Breast epithelium (tissue), 4 donors: ENCODE measurements at regions not wholly inside any gene's neighbourhood (a gene's known extent, or its start where the extent isn't known, plus 50 kb on each side); places are given as distances from the start of the nearest gene placed in this dataset.
"Not testable (repeated sequence)": the region's sequence is repeated elsewhere in the genome, so short reads cannot be mapped to it uniquely, and the experiment has no call there.

Source experiments
- DNase-seq, 2 donors: peaks; one replicate each; pipeline ENCODE4 v3.0.0-alpha.2; 2019; ENCODE audit warnings: low spot score in 2 of 2
- H3K27ac ChIP-seq, 2 donors: fragments of 200-600 bp; sonication (generic) in 1 of 2; one replicate each; pipeline ENCODE4 v1.5.1; 2016 to 2019; ENCODE audit warnings: mild to moderate bottlenecking in 1 of 2
- H3K27me3 ChIP-seq, 2 donors: fragments of 200-600 bp; sonication (generic) in 1 of 2; one replicate each; pipeline versions ENCODE4 v1.5.1 to v1.6.0; 2017 to 2019; ENCODE audit warnings: control low read depth in 1 of 2, mild to moderate bottlenecking in 1 of 2
- H3K36me3 ChIP-seq: fragments of 200-600 bp; one replicate; pipeline ENCODE4 v1.5.1; 2019
- H3K4me1 ChIP-seq, 2 donors: fragments of 200-600 bp; sonication (generic); one replicate each; pipeline ENCODE4 v1.5.1; 2016 to 2019; ENCODE audit warnings: control low read depth in 1 of 2
- H3K4me3 ChIP-seq, 3 donors: fragments of 200-600 bp; sonication (generic); 1 replicate in 2 of 3; 2 replicates in 1 of 3; pipeline ENCODE4 v1.5.1; 2016 to 2019; ENCODE audit warnings: mild to moderate bottlenecking in 3 of 3, moderate library complexity in 2 of 3
- H3K9me3 ChIP-seq, 2 donors: fragments of 200-600 bp; sonication (generic) in 1 of 2; one replicate each; pipeline ENCODE4 v1.5.1; 2016 to 2019; ENCODE audit warnings: control low read depth in 1 of 2
- POLR2A ChIP-seq: fragments of 450-650 bp; IDR thresholded peaks from one replicate; pipeline ENCODE4 v1.6.1; 2016; ENCODE audit warnings: antibody characterized with exemption, mild to moderate bottlenecking, moderate library complexity
- POLR2AphosphoS5 ChIP-seq, 3 donors: sonication (generic); formaldehyde crosslinking; IDR thresholded peaks; one replicate each; pipeline ENCODE4 v1.6.1; 2017; ENCODE audit warnings: antibody characterized with exemption in 3 of 3
- intact Hi-C: fragments of 100-400 bp; cut with DNase I; formaldehyde crosslinking; loops from one replicate; pipeline ENCODE4 v1.15.1; 2023; ENCODE audit warnings: low total_unique reads
- TF ChIP-seq, protein P1 (sequence below), 3 donors: fragments of 450-650 bp; IDR thresholded peaks; one replicate each; pipeline ENCODE4 v1.5.1; 2016 to 2017; ENCODE audit warnings: antibody characterized with exemption in 3 of 3, mild to moderate bottlenecking in 3 of 3, moderate library complexity in 3 of 3

DNA sequence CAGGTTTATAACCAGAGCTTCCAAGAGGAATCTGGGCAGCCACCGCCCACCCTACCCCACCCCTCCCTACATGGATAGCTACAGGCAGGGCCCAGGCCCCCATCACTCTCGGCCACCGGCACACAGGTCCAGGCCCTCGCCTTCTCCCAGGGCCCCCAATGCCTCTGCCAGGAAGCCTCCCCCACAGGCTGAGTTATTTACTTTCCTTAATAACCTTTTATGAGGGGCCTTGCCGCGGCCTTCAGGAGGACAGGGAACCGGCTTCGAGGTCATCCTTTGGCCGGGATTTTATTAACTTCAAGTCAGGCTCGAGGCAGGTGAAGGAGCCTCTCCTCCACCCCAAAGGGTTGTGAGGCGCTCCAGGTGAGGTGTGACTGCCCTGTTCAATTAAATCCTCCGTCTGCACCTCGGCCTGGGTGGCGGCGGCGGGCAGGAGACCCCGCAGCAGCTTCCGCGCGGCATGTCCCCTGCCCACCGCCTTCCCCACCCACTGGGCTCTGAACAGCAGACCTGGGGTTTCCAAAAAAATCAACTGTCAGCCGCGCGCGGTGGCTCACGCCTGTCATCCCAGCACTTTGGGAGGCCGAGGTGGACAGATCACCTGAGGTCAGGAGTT is 106.5 kb downstream of the MICALL2 start:
- intact Hi-C loops, result loop anchor here (5.0 kb wide), 1 partner anchor 430 kb away; no protein-coding TSS in a partner anchor
- Histone ChIP-seq H3K4me1 (no peaks in the 10 kb centered on the region), H3K36me3 (no peaks in the 10 kb centered on the region), H3K9me3 (no peaks in the 10 kb centered on the region), H3K27ac (no peak overlapping the region), H3K27me3 (peaks cover 0 to 55% of the 10 kb centered on the region in 2 donors), H3K4me3 (no peak overlapping the region)
- TF ChIP-seq, protein P1, sequence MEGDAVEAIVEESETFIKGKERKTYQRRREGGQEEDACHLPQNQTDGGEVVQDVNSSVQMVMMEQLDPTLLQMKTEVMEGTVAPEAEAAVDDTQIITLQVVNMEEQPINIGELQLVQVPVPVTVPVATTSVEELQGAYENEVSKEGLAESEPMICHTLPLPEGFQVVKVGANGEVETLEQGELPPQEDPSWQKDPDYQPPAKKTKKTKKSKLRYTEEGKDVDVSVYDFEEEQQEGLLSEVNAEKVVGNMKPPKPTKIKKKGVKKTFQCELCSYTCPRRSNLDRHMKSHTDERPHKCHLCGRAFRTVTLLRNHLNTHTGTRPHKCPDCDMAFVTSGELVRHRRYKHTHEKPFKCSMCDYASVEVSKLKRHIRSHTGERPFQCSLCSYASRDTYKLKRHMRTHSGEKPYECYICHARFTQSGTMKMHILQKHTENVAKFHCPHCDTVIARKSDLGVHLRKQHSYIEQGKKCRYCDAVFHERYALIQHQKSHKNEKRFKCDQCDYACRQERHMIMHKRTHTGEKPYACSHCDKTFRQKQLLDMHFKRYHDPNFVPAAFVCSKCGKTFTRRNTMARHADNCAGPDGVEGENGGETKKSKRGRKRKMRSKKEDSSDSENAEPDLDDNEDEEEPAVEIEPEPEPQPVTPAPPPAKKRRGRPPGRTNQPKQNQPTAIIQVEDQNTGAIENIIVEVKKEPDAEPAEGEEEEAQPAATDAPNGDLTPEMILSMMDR (IDR thresholded peaks at IDR 0.05), result no peak
- TF ChIP-seq POLR2AphosphoS5 (IDR thresholded peaks at IDR 0.05) (no peak), POLR2A (no peak)
- no peak for DNase-seq

DNA sequence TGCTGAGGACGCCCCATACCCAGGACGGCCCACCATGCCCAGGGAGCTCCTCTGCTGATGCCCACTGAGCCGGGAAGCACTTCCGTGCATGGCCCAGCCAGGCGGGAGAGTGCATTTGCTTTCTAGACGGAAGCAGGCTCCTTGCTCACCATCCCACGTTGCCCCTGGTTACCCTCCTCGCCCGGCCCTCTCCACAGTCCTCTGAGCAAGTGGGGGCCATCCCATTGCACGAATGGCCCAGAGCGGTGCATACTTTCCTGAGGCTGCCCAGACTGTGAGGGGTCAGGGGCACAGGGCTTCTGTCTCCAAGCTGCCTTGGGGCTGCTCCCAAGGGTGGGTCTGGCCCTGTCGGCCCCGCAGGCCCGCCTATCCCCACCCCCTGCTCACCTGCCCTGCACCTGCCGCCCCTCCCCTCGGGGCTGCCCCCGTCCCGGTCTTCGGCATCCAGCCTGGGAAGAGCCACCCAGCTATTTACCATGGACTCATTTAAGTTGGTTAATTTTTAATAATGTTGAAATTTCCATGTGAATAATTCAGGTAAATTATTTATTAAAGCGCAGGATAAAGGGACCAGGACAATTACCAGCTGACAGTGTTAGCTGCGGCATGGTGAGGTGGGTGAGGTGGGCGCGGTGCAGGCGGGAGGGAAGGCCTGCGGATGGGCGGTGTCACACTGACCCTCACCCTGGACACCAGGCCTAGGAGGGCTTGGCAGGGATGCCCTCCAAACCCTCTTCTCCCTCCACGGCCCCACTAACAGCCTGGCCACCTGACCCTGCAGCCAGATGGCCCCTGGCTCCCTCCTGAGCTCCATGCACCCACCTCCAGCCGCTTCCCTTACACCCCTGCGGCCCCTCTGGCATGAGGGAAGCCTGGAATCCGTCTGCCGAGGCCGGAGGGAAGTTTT is 104.4 kb downstream of the MICALL2 start:
- Histone ChIP-seq H3K4me1 (no peaks in the 10 kb centered on the region), H3K27me3 (peaks cover 0 to 36% of the 10 kb centered on the region in 2 donors), H3K27ac (no peak overlapping the region), H3K4me3 (no peak overlapping the region), H3K36me3 (no peaks in the 10 kb centered on the region), H3K9me3 (peaks cover 0 to 3% of the 10 kb centered on the region in 2 donors)
- TF ChIP-seq, protein P1 (IDR thresholded peaks at IDR 0.05), result no peak
- TF ChIP-seq POLR2A (no peak), POLR2AphosphoS5 (IDR thresholded peaks at IDR 0.05) (no peak)
- intact Hi-C loops, result loop anchor here (5.0 kb wide), 1 partner anchor 433 kb away; no protein-coding TSS in a partner anchor
- DNase-seq, result no peak

- TF ChIP-seq, protein P1 (IDR thresholded peaks at IDR 0.05), result no peak
- TF ChIP-seq POLR2AphosphoS5 (IDR thresholded peaks at IDR 0.05), result no peak
- intact Hi-C loops, result no loop called here
- Histone ChIP-seq H3K27me3 (peaks cover 0 to 36% of the 10 kb centered on the region in 2 donors), H3K4me1 (no peaks in the 10 kb centered on the region), H3K9me3 (peaks cover 0 to 8% of the 10 kb centered on the region in 2 donors), H3K36me3 (no peaks in the 10 kb centered on the region), H3K4me3 (no peak overlapping the region), H3K27ac (no peak overlapping the region)
- no peak for DNase-seq
Observed at GRCh38 chr7:1355568-1356340, 103.5 kb downstream of the MICALL2 start.

DNA sequence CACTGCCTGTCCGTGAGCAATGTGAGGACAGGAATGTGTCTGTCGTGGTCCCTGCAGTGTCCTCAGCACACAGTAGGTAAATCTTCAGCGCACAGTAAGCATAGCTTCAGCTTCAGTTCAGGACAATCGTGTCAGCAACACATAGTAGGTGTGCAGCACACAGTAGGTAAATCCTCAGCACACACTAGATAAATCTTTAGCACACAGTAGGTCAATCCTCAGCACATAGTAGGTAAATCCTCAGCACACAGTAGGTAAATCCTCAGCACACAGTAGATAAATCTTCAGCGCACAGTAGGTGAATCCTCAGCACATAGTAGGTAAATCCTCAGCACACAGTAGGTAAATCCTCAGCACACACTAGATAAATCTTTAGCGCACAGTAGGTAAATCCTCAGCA is 102.4 kb downstream of the MICALL2 start:
- intact Hi-C loops, H3K4me3 ChIP-seq: not testable (repeated sequence)

GRCh38 chr7:1357260-1357600 is 102.0 kb downstream of the MICALL2 start:
- H3K9me3 ChIP-seq, intact Hi-C loops, H3K4me1 ChIP-seq, H3K27ac ChIP-seq, H3K36me3 ChIP-seq, H3K4me3 ChIP-seq, DNase-seq: not testable (repeated sequence)
- peaks cover 0 to 32% of the 10 kb centered on the region in 2 donors for H3K27me3 ChIP-seq

More for the DNA sequence above, 102.4 kb downstream of the MICALL2 start:
- H3K36me3 ChIP-seq, H3K9me3 ChIP-seq, H3K27ac ChIP-seq, DNase-seq, H3K4me1 ChIP-seq: not testable (repeated sequence)
- peaks cover 0 to 35% of the 10 kb centered on the region in 2 donors for H3K27me3 ChIP-seq
